ENCODE measurements at regions not wholly inside any gene's neighbourhood (a gene's known extent, or its start where the extent isn't known, plus 50 kb on each side); places are given as distances from the start of the nearest gene placed in this dataset.

GRCh38 chr10:3310016-3310784, 137.6 kb upstream of the PITRM1 start:
- no peak for DNase-seq (ENCODE audit: low read depth)

GRCh38 chr10:3306050-3306449, 133.5 kb upstream of the PITRM1 start:
- no peak for DNase-seq (ENCODE audit: low read depth)

- DNase-seq (ENCODE audit: low read depth), result no peak
Observed at GRCh38 chr10:3295582-3296151, 123.1 kb upstream of the PITRM1 start.

- no peak for DNase-seq (ENCODE audit: low read depth)
Observed at GRCh38 chr10:3294919-3295581, 122.5 kb upstream of the PITRM1 start.

- DNase-seq (ENCODE audit: low read depth), result peak; percentile 30
Observed at GRCh38 chr10:3293581-3294431, 121.2 kb upstream of the PITRM1 start.

GRCh38 chr10:3292636-3293035, 120.1 kb upstream of the PITRM1 start:
- no peak for DNase-seq (ENCODE audit: low read depth)

- DNase-seq (ENCODE audit: low read depth), result no peak
Observed at GRCh38 chr10:3290550-3290949, 118.0 kb upstream of the PITRM1 start.

GRCh38 chr10:3287572-3288445, 115.2 kb upstream of the PITRM1 start:
- DNase-seq (ENCODE audit: low read depth), result no peak

- no peak for DNase-seq (ENCODE audit: low read depth)
Observed at GRCh38 chr10:3282674-3283017, 110.1 kb upstream of the PITRM1 start.

- DNase-seq (ENCODE audit: low read depth), result no peak
Observed at GRCh38 chr10:3281941-3282673, 109.5 kb upstream of the PITRM1 start.

GRCh38 chr10:3278771-3279170, 106.2 kb upstream of the PITRM1 start:
- DNase-seq (ENCODE audit: low read depth), result no peak

- no peak for DNase-seq (ENCODE audit: low read depth)
Observed at GRCh38 chr10:3277566-3277965, 105.0 kb upstream of the PITRM1 start.

GRCh38 chr10:3274414-3274813, 101.8 kb upstream of the PITRM1 start:
- no peak for DNase-seq (ENCODE audit: low read depth)

GRCh38 chr10:3273966-3274365, 101.4 kb upstream of the PITRM1 start:
- no peak for DNase-seq (ENCODE audit: low read depth)

- DNase-seq (ENCODE audit: low read depth), result no peak
Observed at GRCh38 chr10:3272300-3272699, 99.7 kb upstream of the PITRM1 start.

- no peak for DNase-seq (ENCODE audit: low read depth)
Observed at GRCh38 chr10:3271354-3272115, 99.0 kb upstream of the PITRM1 start.

GRCh38 chr10:3270577-3271316, 98.2 kb upstream of the PITRM1 start:
- DNase-seq (ENCODE audit: low read depth), result no peak

GRCh38 chr10:3268025-3268424, 95.4 kb upstream of the PITRM1 start:
- no peak for DNase-seq (ENCODE audit: low read depth)

- no peak for DNase-seq (ENCODE audit: low read depth)
Observed at GRCh38 chr10:3265088-3265487, 92.5 kb upstream of the PITRM1 start.
